ENCODE measurements at regions not wholly inside any gene's neighbourhood (a gene's known extent, or its start where the extent isn't known, plus 50 kb on each side); places are given as distances from the start of the nearest gene placed in this dataset.

DNA sequence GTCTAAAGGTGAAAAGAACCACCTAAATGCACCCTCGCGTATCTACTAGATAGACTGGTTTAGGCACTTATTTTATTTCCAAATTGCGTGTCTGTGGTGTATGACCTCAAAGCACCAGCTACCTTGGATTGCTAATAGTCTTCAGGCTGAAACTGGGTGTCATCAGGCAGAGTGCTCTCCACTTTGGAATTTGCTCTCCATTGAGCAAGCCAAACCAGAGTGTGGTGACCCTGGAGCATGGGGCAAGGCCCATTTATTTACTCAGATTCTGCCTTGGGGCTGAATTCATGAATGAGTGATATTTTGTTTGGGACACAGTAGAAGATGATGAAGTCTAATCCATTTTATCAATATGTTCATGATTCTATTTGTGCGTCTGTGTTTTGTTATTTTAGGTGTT lies 812.8 kb upstream of the SLC35B3 start:
- no peak for TF ChIP-seq POLR2A (IDR thresholded peaks at IDR 0.05; ENCODE audit: low read length)
- no peak for TF ChIP-seq GATA1 (IDR thresholded peaks at IDR 0.05; ENCODE audit: low read depth, low read length)
